H1 (cell line): ENCODE measurements at regions not wholly inside any gene's neighbourhood (a gene's known extent, or its start where the extent isn't known, plus 50 kb on each side); places are given as distances from the start of the nearest gene placed in this dataset.

Source experiments
- CTCF ChIA-PET: fragments of 300-600 bp; sonication (Branson Sonifier 250); formaldehyde crosslinking; loops from one replicate; lab custom pipeline; 2021; ENCODE audit not compliant: partially characterized antibody; lab: Charles Lee
- POLR2A ChIA-PET: fragments of 300-600 bp; sonication (Branson Sonifier 250); formaldehyde crosslinking; loops from one replicate; lab custom pipeline; 2021; ENCODE audit warnings: inconsistent platforms; ENCODE audit not compliant: partially characterized antibody; lab: Charles Lee
- DNase-seq, 2 experiments: peaks; one replicate each; pipeline versions ENCODE4 v3.0.0 to v3.0.0-alpha.2; 2010 to 2022; ENCODE audit warnings: low spot score in 2 of 2, low read depth in 1 of 2, mixed read lengths in 1 of 2
- FAIRE-seq: peaks from 2 replicates; lab custom pipeline; 2011; peaks lifted over from hg19 to GRCh38; lab: Jason Lieb, UNC
- H2AFZ ChIP-seq: 2 replicates; pipeline ENCODE4 v1.8.1; 2012; ENCODE audit warnings: low read length, inconsistent platforms
- H2AK5ac ChIP-seq: 2 replicates; pipeline ENCODE4 v1.6.1; 2013; ENCODE audit warnings: low read depth, low read length
- H2BK120ac ChIP-seq: replicated peaks from 2 replicates; pipeline ENCODE3; 2013; ENCODE audit warnings: low read depth, low read length, inconsistent platforms
- H2BK12ac ChIP-seq: 2 replicates; pipeline ENCODE4 v1.6.1; 2013; ENCODE audit warnings: low read depth, low read length
- H2BK15ac ChIP-seq: 2 replicates; pipeline ENCODE4 v1.6.1; 2013; ENCODE audit warnings: low read length
- H2BK20ac ChIP-seq: 2 replicates; pipeline ENCODE4 v1.6.1; 2013; ENCODE audit warnings: low read length
- H2BK5ac ChIP-seq: 2 replicates; pipeline ENCODE4 v1.6.1; 2013; ENCODE audit warnings: low read depth, low read length
- H3K14ac ChIP-seq: 2 replicates; pipeline ENCODE4 v1.6.1; 2013; ENCODE audit warnings: inconsistent platforms; ENCODE audit not compliant: insufficient read length
- H3K18ac ChIP-seq: 2 replicates; pipeline ENCODE4 v1.6.1; 2013; ENCODE audit warnings: low read length; ENCODE audit errors: extremely low read depth
- H3K23ac ChIP-seq: 2 replicates; pipeline ENCODE4 v1.6.1; 2013; ENCODE audit warnings: inconsistent platforms; ENCODE audit not compliant: insufficient read length
- H3K23me2 ChIP-seq: 2 replicates; pipeline ENCODE4 v1.6.1; 2013; ENCODE audit warnings: low read depth, low read length
- H3K27ac ChIP-seq: 2 replicates; pipeline ENCODE4 v1.6.1; 2011; ENCODE audit warnings: low read depth, low read length, inconsistent platforms
- H3K27me3 ChIP-seq, 4 experiments: replicated peaks in 1 of 4; 1 replicate in 1 of 4; 2 replicates in 3 of 4; pipeline versions ENCODE4 v1.6.1 to v1.8.1; 2011 to 2013; ENCODE audit warnings: low read length in 3 of 4, mild to moderate bottlenecking in 3 of 4, inconsistent platforms in 2 of 4, mixed read lengths in 2 of 4, moderate library complexity in 1 of 4; ENCODE audit not compliant: control insufficient read depth in 3 of 4, insufficient read depth in 3 of 4; ENCODE audit errors: extremely low read depth in 1 of 4
- H3K36me3 ChIP-seq, 4 experiments: 2 replicates each; pipeline versions ENCODE4 v1.6.1 to v1.8.1; 2011 to 2013; ENCODE audit warnings: mild to moderate bottlenecking in 4 of 4, low read length in 3 of 4, moderate library complexity in 2 of 4, control low read depth in 1 of 4, inconsistent platforms in 1 of 4; ENCODE audit not compliant: insufficient read depth in 4 of 4, control insufficient read depth in 2 of 4
- H3K4ac ChIP-seq: replicated peaks from 2 replicates; pipeline ENCODE3; 2013; ENCODE audit warnings: low read length, low read depth, mixed read lengths, inconsistent platforms; ENCODE audit not compliant: insufficient read length
- H3K4me1 ChIP-seq, 4 experiments: replicated peaks in 1 of 4; 1 replicate in 1 of 4; 2 replicates in 3 of 4; pipeline versions ENCODE4 v1.6.1 to v1.8.1; 2011 to 2013; ENCODE audit warnings: low read length in 3 of 4, inconsistent platforms in 2 of 4, mixed read lengths in 1 of 4; ENCODE audit not compliant: insufficient read depth in 4 of 4, control insufficient read depth in 3 of 4
- H3K4me2 ChIP-seq, 2 experiments: 2 replicates each; pipeline versions ENCODE4 v1.6.1 to v1.8.1; 2011 to 2013; ENCODE audit warnings: low read depth in 2 of 2, low read length in 2 of 2, control low read depth in 1 of 2, inconsistent platforms in 1 of 2, mild to moderate bottlenecking in 1 of 2; ENCODE audit not compliant: insufficient read depth in 1 of 2
- H3K4me3 ChIP-seq, 4 experiments: fragments of 200-600, 300-600 bp in 1 of 4; sonication (generic), shearing (Covaris generic), sonication (Bioruptor Twin) in 1 of 4; 2 replicates each; pipeline versions ENCODE4 v1.5.1 to v1.8.1; 2011 to 2016; ENCODE audit warnings: low read length in 4 of 4, low read depth in 3 of 4, control low read depth in 2 of 4, inconsistent platforms in 2 of 4, mild to moderate bottlenecking in 2 of 4, mixed read lengths in 1 of 4, moderate library complexity in 1 of 4; ENCODE audit not compliant: insufficient read depth in 2 of 4; ENCODE audit errors: extremely low read depth in 1 of 4
- H3K56ac ChIP-seq: replicated peaks from 2 replicates; pipeline ENCODE3; 2013; ENCODE audit warnings: low read depth, mild to moderate bottlenecking, mixed read lengths, low read length, inconsistent platforms; ENCODE audit not compliant: insufficient read length
- H3K79me1 ChIP-seq: 2 replicates; pipeline ENCODE4 v1.6.1; 2013; ENCODE audit warnings: low read depth, low read length, control low read depth
- H3K79me2 ChIP-seq, 2 experiments: 2 replicates each; pipeline versions ENCODE4 v1.6.1 to v1.8.1; 2012 to 2013; ENCODE audit warnings: low read length in 2 of 2, mild to moderate bottlenecking in 2 of 2, inconsistent platforms in 1 of 2; ENCODE audit not compliant: insufficient read depth in 2 of 2, control insufficient read depth in 1 of 2
- H3K9ac ChIP-seq, 4 experiments: replicated peaks in 1 of 4; 1 replicate in 1 of 4; 2 replicates in 3 of 4; pipeline versions ENCODE4 v1.6.1 to v1.8.1; 2011 to 2013; ENCODE audit warnings: low read depth in 3 of 4, low read length in 3 of 4, control low read depth in 2 of 4, mild to moderate bottlenecking in 2 of 4, moderate library complexity in 2 of 4, inconsistent platforms in 1 of 4; ENCODE audit errors: extremely low read depth in 1 of 4
- H3K9me3 ChIP-seq, 2 experiments: 2 replicates each; pipeline versions ENCODE4 v1.6.1 to v1.8.1; 2012 to 2013; ENCODE audit warnings: mild to moderate bottlenecking in 2 of 2, moderate library complexity in 2 of 2, control low read depth in 1 of 2, inconsistent platforms in 1 of 2, low read depth in 1 of 2, low read length in 1 of 2, mixed read lengths in 1 of 2; ENCODE audit not compliant: insufficient read depth in 2 of 2
- H4K20me1 ChIP-seq, 2 experiments: replicated peaks in 1 of 2; 2 replicates each; pipeline versions ENCODE3 to v1.8.1; 2011 to 2013; ENCODE audit warnings: inconsistent platforms in 2 of 2, low read length in 2 of 2, mild to moderate bottlenecking in 1 of 2; ENCODE audit not compliant: insufficient read depth in 2 of 2, control insufficient read depth in 1 of 2
- H4K5ac ChIP-seq: 2 replicates; pipeline ENCODE4 v1.6.1; 2013; ENCODE audit warnings: low read length, low read depth, mixed read lengths, inconsistent platforms; ENCODE audit not compliant: insufficient read length
- H4K8ac ChIP-seq: 2 replicates; pipeline ENCODE4 v1.8.0; 2013; ENCODE audit warnings: mild to moderate bottlenecking, moderate library complexity, low read length, inconsistent platforms; ENCODE audit not compliant: insufficient read depth; ENCODE audit errors: extremely low read depth
- H4K91ac ChIP-seq: replicated peaks from 2 replicates; pipeline ENCODE3; 2013; ENCODE audit warnings: low read length, mixed read lengths, inconsistent platforms; ENCODE audit not compliant: insufficient read length
- SP2 ChIP-seq: IDR thresholded peaks from 2 replicates; pipeline ENCODE4 v1.6.1; 2012; ENCODE audit warnings: mild to moderate bottlenecking, low read length, inconsistent platforms
- WGBS, 2 experiments: shearing (Covaris generic) in 1 of 2; methylation state at CpG; one replicate each; pipeline versions ENCODE4 v1.1.6 to v1.1.7; 2013 to 2015; ENCODE audit warnings: low lambda C conversion rate in 2 of 2, mixed read lengths in 2 of 2, inconsistent platforms in 1 of 2, low coverage in 1 of 2, missing lambda C conversion rate in 1 of 2; ENCODE audit not compliant: insufficient replicate concordance in 2 of 2, insufficient coverage in 1 of 2, insufficient read length in 1 of 2; ENCODE audit errors: extremely low coverage in 1 of 2, missing lambda C conversion rate in 1 of 2; 5-methylcytosine and 5-hydroxymethylcytosine counted together

GRCh38 chr13:78402708-78403400 lies 200.5 kb downstream of the POU4F1 start:
- FAIRE-seq, result no peak
- Histone ChIP-seq H3K14ac (no peak overlapping the region), H3K4ac (no peak overlapping the region), H3K27ac (no peak overlapping the region), H3K4me2 (no peak overlapping the region), H3K23ac (no peak overlapping the region), H2AK5ac (no peak overlapping the region), H2BK20ac (no peak overlapping the region), H3K27me3 (no peaks in the 10 kb centered on the region), H2AFZ (no peak overlapping the region), H4K5ac (no peak overlapping the region), H3K79me1 (no peaks in the 10 kb centered on the region), H3K9ac (no peak overlapping the region), H3K9me3 (no peaks in the 10 kb centered on the region), H3K4me3 (no peak overlapping the region), H3K23me2 (no peaks in the 10 kb centered on the region), H4K20me1 (no peaks in the 10 kb centered on the region), H2BK15ac (no peak overlapping the region), H2BK12ac (no peak overlapping the region), H3K79me2 (no peaks in the 10 kb centered on the region), H3K56ac (no peak overlapping the region), H3K4me1 (no peaks in the 10 kb centered on the region), H3K36me3 (no peaks in the 10 kb centered on the region), H2BK5ac (no peak overlapping the region), H4K91ac (no peak overlapping the region), H4K8ac (no peak overlapping the region), H2BK120ac (no peak overlapping the region), H3K18ac (no peak overlapping the region)
- 87% methylated on average over 2 of the region's 2 CpGs; no CpG with 5 or more reads in 1 of the 2 experiments for WGBS, 2 experiments
- CTCF ChIA-PET, result interaction anchor here (1.1 to 2.1 kb wide), 3 partner anchors 11 to 184 kb away, joined by 3 to 4 read pairs (median 4); no protein-coding TSS in a partner anchor
- no peak for TF ChIP-seq SP2
- POLR2A ChIA-PET, result no interaction called here
- no peak for DNase-seq
